ENCODE measurements at regions not wholly inside any gene's neighbourhood (a gene's known extent, or its start where the extent isn't known, plus 50 kb on each side); places are given as distances from the start of the nearest gene placed in this dataset.

- DNase-seq, result no peak
Measured at GRCh38 chr7:54963155-54963554, 55.7 kb upstream of the EGFR start.

- DNase-seq, result no peak
Measured at GRCh38 chr7:54964136-54964535, 54.7 kb upstream of the EGFR start.

- no peak for DNase-seq
Measured at GRCh38 chr7:54967377-54967776, 51.4 kb upstream of the EGFR start.

GRCh38 chr7:54968018-54968417 is 50.8 kb upstream of the EGFR start:
- no peak for DNase-seq

Data from CD4-positive, alpha-beta T cell treated with Interleukin-15 for 1 hour (primary cell).